ENCODE measurements at regions not wholly inside any gene's neighbourhood (a gene's known extent, or its start where the extent isn't known, plus 50 kb on each side); places are given as distances from the start of the nearest gene placed in this dataset.

DNA sequence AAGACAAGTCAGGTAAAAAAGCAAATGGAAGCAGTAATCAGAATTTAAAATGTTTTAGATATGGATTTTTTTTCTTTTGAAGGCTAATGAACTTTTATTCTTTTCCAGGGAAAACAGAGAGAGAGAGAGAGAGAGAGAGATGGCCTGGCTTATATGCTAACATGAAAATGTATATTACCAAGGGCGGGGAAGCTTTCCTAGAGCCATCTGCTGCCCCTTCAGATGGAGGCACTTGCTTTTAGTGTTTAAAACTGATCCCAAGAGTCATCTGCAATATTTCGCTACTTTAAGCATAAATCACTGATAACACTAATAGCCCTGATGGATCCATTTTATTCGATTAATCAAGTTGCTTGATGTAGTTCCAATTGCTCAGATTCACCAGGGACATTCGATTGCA lies 186.1 kb upstream of the ADAMTS16 start:
- Histone ChIP-seq H3K36me3 (no peaks in the 10 kb centered on the region), H3K4me1 (no peaks in the 10 kb centered on the region), H3K27ac (no peak overlapping the region), H3K27me3 (no peaks in the 10 kb centered on the region), H3K4me3 (no peak overlapping the region), H3K9me3 (no peaks in the 10 kb centered on the region)
- intact Hi-C loops (cut with DNase I), result no loop called here
- TF ChIP-seq, protein P1, sequence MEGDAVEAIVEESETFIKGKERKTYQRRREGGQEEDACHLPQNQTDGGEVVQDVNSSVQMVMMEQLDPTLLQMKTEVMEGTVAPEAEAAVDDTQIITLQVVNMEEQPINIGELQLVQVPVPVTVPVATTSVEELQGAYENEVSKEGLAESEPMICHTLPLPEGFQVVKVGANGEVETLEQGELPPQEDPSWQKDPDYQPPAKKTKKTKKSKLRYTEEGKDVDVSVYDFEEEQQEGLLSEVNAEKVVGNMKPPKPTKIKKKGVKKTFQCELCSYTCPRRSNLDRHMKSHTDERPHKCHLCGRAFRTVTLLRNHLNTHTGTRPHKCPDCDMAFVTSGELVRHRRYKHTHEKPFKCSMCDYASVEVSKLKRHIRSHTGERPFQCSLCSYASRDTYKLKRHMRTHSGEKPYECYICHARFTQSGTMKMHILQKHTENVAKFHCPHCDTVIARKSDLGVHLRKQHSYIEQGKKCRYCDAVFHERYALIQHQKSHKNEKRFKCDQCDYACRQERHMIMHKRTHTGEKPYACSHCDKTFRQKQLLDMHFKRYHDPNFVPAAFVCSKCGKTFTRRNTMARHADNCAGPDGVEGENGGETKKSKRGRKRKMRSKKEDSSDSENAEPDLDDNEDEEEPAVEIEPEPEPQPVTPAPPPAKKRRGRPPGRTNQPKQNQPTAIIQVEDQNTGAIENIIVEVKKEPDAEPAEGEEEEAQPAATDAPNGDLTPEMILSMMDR (IDR thresholded peaks at IDR 0.05), result no peak
- no peak for DNase-seq (ENCODE audit: low spot score in 2 of 2)

DNA sequence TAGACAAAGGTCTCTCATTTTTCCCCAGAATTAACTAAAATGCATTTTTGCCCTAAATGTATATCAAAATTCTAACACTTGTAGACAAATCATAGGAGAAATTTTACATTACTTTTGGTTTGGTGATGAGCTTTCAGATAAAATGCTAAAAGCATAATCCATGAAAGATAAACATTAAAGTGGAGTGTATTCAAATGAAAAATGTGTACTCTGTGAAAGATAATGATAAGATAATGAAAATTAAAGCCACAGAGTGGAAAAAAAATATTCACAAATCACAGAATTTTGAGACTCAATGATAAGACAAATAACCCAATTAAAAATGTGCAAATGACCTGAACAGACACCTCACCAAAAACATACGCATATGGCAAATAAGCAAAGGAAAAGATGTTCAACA lies 176.9 kb upstream of the ADAMTS16 start:
- Histone ChIP-seq H3K4me1 (no peaks in the 10 kb centered on the region), H3K27ac (no peak overlapping the region), H3K4me3 (no peak overlapping the region), H3K36me3 (no peaks in the 10 kb centered on the region), H3K9me3 (no peaks in the 10 kb centered on the region), H3K27me3 (no peaks in the 10 kb centered on the region)
- TF ChIP-seq, protein P1 (IDR thresholded peaks at IDR 0.05), result no peak
- DNase-seq (ENCODE audit: low spot score in 2 of 2), result no peak
- intact Hi-C loops (cut with DNase I), result no loop called here

DNA sequence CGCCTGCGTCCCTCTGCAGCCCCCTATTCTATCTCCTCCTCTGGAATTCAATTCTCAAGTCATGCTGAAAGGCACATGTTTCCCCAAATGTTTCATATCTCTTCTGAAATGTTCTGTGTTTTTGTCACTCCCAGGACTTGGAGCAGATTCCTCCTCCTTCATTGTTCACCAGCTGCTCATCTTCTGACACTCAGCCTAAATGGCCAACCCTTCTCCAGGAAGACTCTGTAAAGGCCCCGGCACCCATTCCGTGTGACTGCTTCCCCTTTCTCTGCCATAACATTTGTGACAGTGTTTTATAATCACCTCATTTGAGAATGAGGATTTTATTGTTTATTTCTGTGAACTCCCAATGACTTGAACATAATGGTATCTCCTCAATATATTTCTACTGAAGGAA lies 170.8 kb upstream of the ADAMTS16 start:
- DNase-seq (ENCODE audit: low spot score in 2 of 2), result no peak
- no peaks in the 10 kb centered on the region for H3K9me3 ChIP-seq
- no peak overlapping the region for H3K4me3 ChIP-seq
- no peak overlapping the region for H3K27ac ChIP-seq
- H3K4me1 ChIP-seq, result no peaks in the 10 kb centered on the region
- H3K36me3 ChIP-seq, result no peaks in the 10 kb centered on the region
- intact Hi-C loops (cut with DNase I), result no loop called here
- TF ChIP-seq, protein P1 (IDR thresholded peaks at IDR 0.05), result no peak
- no peaks in the 10 kb centered on the region for H3K27me3 ChIP-seq

DNA sequence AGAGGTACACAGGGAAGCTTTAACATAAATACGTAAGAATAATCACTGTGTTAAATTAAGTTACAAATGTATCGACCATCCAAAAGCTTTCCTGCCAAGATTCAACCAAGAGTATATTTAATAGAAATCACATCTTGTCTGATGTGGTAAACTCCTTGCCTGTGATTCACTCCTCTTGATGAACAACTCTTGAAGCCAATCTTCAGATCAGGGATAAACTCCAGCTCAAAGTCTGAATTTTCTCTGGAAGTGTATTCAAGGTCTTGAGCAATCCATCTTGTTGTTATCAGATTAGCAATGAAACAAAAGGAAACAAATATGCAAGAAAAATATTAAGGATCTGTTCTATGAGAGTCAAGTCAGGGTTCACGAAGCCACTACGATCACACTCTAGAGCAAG lies 170.0 kb upstream of the ADAMTS16 start:
- H3K9me3 ChIP-seq, result no peaks in the 10 kb centered on the region
- no peak for DNase-seq (ENCODE audit: low spot score in 2 of 2)
- intact Hi-C loops (cut with DNase I), result no loop called here
- H3K36me3 ChIP-seq, result no peaks in the 10 kb centered on the region
- no peaks in the 10 kb centered on the region for H3K4me1 ChIP-seq
- TF ChIP-seq, protein P1 (IDR thresholded peaks at IDR 0.05), result no peak
- H3K27ac ChIP-seq, result no peak overlapping the region
- H3K27me3 ChIP-seq, result no peaks in the 10 kb centered on the region
- H3K4me3 ChIP-seq, result no peak overlapping the region

DNA sequence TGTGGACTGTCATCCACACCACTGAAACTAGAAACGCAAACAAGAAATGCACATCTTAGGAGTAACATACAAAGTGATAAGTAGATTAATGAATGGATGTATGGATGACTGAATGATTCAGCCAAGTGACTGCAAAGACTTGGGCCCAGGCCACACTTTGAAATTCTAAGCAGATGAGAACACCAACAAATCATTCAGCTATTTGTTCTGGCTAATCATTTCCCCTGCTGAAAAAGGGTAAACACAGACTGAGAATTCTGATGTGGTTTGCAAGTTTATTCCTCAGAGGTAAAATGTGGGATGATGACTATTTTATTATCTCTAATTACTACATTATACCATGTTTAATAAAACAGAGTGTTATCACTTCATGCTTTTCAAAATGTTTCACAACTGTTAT lies 163.2 kb upstream of the ADAMTS16 start:
- no peak overlapping the region for H3K4me3 ChIP-seq
- no peaks in the 10 kb centered on the region for H3K36me3 ChIP-seq
- H3K27ac ChIP-seq, result no peak overlapping the region
- TF ChIP-seq, protein P1 (IDR thresholded peaks at IDR 0.05), result no peak
- no peak for DNase-seq (ENCODE audit: low spot score in 2 of 2)
- intact Hi-C loops (cut with DNase I), result no loop called here
- H3K27me3 ChIP-seq, result no peaks in the 10 kb centered on the region
- no peaks in the 10 kb centered on the region for H3K4me1 ChIP-seq
- H3K9me3 ChIP-seq, result no peaks in the 10 kb centered on the region

DNA sequence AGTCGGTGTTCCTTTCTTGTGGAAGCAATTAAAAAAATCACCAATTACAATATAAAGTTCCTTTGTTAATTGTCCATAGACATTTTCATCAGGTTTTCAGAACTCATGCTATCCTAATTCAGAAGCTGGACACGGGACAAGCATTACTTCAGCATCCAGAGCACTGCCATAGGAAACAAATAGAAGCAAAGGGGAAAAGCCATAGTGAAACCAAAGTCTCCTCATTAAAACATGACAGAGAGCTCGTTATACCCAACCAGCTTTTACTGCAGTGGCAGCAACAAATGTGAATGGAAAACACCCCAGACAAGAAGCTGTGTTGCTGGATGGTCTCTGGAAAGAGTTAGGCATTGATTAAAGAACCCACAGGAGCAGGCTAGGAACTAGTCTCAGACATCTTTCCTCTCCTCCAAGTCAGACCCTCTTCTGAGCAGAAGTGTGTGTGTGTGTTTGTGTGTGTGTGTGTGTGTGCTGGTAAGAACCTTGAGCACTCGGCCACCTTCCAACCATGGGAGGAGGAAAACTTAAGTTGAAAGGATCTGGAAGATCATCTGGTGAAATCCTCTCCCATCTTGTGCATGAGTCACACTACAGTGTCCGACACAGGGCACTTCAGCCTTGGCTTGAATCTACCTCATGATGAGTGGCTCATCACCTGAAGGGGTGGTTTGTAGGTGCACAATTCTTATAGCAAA lies 162.6 kb upstream of the ADAMTS16 start:
- intact Hi-C loops (cut with DNase I), result no loop called here
- TF ChIP-seq, protein P1 (IDR thresholded peaks at IDR 0.05), result no peak
- H3K36me3 ChIP-seq, result no peaks in the 10 kb centered on the region

More for the DNA sequence above, 162.6 kb upstream of the ADAMTS16 start:
- no peak for DNase-seq (ENCODE audit: low spot score in 2 of 2)
- no peaks in the 10 kb centered on the region for H3K4me1 ChIP-seq
- no peaks in the 10 kb centered on the region for H3K27me3 ChIP-seq
- H3K4me3 ChIP-seq, result no peak overlapping the region
- no peaks in the 10 kb centered on the region for H3K9me3 ChIP-seq
- no peak overlapping the region for H3K27ac ChIP-seq
